ENCODE measurements at regions not wholly inside any gene's neighbourhood (a gene's known extent, or its start where the extent isn't known, plus 50 kb on each side); places are given as distances from the start of the nearest gene placed in this dataset.

DNA sequence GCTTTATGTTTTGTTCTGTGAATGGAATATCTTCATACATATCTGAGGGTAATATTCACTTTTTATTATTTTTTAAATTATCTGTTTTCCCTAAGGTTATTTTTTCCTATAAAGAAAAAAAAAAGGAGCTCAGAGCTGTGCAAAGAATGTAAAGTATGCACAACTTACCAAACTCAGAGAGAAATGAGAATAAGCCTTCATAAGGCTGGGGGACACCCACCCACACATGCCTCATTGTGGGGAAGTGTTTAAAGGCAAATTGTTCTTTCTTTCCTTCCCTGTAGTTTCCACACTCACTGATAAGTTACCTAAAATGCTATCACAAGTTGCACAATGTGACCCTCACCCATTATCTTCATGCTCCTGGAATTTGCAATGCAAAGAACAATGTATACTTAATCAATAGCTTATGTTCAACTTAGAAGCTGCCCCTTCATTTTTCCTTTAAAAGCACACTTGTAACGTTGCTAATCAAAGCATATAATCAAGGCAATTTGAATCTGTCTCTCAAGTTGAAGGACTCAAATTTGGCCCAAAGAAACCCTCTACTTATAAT, 108.1 kb downstream of the GNAT3 start:
- DNase-seq (ENCODE audit: low read depth in 4 of 4, low spot score in 3 of 4) = no peak

DNA sequence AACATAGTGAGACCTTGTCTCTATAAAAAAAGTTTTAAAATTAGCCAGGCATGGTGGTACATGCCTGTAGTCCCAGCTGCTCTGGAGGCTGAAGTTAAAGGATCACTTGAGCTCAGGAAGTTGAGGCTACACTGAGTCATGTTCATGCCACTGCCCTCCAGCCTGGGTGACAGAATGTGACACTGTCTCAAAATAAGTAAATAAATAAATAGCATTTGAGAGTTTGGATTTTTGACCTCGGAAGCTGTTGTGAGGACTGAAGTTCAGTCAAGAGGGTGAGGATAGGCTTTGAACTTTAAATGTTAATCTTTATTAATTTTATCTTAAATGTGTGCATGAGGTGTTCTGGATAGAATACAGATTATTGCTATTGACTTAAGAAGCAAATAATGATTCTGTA, 110.2 kb downstream of the GNAT3 start:
- DNase-seq (ENCODE audit: low read depth in 4 of 4, low spot score in 3 of 4) = no peak

DNA sequence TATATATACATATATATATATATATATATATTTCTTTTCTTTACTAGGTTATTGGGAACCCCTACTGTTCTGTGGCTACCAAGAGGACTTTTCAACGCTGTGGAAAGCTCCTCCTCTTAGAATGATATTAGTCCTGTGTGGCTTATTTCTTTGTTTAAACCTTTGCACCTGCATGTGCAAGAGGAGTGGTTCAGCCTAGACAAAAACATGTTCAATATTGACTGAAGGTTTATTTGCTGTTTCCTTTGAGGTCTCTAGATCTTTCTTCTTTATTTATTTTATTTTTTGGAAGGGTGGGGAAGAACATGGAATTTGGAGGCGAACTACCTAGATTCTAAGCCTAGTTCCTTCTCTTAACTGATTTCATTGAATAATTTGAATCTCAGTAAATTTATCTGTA, 118.1 kb downstream of the GNAT3 start:
- DNase-seq (ENCODE audit: low read depth in 4 of 4, low spot score in 3 of 4) = no peak

- DNase-seq (ENCODE audit: low read depth in 4 of 4, low spot score in 3 of 4) = no peak
Observed at GRCh38 chr7:80392229-80393169, 119.4 kb downstream of the GNAT3 start.

DNA sequence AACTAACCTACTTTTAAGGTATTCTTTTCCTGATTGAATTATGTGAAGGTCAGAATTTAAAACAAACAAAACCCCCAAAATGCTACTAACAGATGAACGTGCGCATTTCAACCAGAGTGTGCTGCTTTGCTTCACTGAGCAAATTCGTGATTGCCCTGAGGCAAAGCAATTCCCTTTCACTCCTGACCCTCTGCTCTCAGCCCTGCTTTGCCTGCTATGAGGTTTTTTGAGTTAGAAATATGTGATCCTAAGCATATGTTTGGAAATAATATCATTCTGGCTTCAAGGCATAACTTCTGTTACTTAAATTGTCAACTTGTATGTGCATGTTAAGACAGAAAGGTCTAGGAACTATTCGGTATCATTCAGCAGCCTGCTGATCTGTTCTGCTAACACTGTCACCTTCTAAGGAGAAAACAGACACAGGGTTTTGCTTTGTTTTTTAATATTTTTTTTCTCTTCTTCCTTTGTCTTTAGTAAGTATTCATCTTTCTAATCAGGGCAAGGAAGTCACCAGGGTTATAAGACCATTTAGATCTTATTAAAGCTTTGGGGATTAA, 124.2 kb downstream of the GNAT3 start:
- peak in 1 of 4 donors; percentile 39 for DNase-seq (ENCODE audit: low read depth in 4 of 4, low spot score in 3 of 4)

DNA sequence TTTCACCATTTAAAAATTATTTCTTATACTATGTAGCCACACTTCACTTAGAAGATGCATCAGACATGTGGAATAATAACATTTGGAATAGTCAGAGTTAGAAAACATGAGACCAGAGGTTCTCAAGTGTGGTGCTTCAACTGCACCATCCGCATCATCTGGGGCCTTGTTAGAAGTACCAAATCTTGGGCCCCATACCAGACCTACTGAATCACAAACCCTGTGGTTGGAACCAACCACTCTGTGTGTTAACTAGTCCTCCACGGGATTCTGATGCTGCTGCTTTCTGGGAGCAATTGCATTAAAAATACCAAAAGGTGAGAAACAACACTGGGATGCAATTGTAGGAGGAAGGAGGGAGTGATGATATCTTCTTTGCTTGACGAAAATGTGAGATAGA, 125.2 kb downstream of the GNAT3 start:
- DNase-seq (ENCODE audit: low read depth in 4 of 4, low spot score in 3 of 4) = no peak

- DNase-seq (ENCODE audit: low read depth in 4 of 4, low spot score in 3 of 4) = no peak
Observed at GRCh38 chr7:80385508-80385907, 126.4 kb downstream of the GNAT3 start.

DNA sequence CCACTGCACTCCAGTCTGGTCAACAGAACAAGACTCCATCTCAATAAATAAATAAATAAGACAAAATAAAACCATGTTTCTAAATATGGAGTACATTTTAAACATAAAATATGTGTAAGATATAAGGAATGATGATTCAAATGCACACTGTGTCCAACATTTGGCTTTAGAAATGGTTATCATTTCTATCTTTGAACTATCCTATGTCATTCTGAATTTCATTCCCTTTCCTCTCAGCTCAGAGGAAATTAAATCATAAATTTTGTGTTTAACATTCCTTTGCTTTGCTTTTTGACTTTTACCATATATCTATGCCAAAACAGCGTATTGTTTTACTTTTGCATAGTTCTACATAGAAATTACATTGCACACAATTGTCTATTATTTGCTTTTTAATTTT, 130.9 kb downstream of the GNAT3 start:
- no peak for DNase-seq (ENCODE audit: low read depth in 4 of 4, low spot score in 3 of 4)

DNA sequence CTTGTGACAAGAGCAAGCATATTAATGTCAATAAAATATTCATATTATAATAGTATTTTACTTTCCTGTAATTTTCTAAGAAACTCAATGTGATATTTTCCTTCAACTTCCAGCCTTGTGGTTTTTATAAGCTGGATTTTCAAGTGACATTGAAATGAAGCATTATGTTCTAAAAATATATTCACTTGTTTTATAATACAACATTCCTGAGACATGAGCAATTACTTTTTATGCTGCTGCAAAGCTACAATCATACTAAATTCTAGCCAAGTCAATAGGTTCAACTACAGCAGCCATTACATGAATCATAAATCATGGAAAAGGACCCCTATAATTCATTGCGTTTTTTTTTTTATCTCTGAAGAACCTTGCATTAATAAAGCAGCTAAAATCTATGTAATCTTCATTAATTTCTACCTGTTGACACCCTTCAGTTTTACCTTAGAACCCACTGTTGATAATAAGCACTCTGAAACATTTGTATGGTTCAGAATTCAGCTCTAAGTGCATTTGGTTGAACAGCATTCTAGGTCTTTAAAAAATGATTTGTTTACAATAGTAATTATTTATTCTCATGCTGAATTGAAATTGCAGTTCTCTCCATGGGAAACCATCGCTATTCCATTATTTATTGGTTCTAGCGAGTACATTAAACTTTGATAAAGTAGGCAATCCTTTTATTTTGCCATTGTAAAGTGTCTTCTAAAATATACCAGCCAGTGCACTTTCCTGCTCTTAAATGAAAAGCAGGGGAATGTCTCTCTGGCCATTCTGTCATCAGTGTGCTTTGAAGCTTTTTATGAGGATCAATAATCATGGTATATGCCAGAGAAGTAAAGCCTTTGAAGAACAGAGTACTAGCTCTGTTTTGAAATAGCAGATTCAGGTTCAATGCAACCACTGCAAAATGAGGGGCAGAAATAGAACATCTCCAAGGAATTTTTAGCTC, 132.6 kb downstream of the GNAT3 start:
- DNase-seq (ENCODE audit: low read depth in 4 of 4, low spot score in 3 of 4) = no peak

GRCh38 chr7:80374321-80374720, 137.5 kb downstream of the GNAT3 start:
- DNase-seq (ENCODE audit: low read depth in 4 of 4, low spot score in 3 of 4) = no peak

GRCh38 chr7:80373429-80374032, 138.3 kb downstream of the GNAT3 start:
- DNase-seq (ENCODE audit: low read depth in 4 of 4, low spot score in 3 of 4) = no peak

- no peak for DNase-seq (ENCODE audit: low read depth in 4 of 4, low spot score in 3 of 4)
Observed at GRCh38 chr7:80372415-80372814, 139.4 kb downstream of the GNAT3 start.

DNA sequence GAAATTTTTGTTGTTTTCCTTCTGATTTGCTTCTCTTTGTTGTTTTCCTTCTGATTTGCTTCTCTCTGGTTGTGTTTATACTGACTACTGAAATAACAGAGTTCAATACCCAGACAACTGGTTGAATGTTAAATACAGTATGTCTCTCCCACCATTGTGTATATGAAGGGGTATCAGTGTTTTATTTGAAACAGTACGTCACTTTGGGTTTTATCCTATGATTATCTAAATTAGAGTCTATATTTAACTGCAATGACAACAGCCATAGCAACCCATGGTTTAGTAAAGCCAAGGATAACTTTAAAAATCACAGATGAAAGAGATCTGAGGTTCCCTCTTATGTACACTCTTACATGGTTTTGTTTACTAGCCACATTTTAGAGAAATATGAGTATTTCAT, 141.3 kb downstream of the GNAT3 start:
- DNase-seq (ENCODE audit: low read depth in 4 of 4, low spot score in 3 of 4) = no peak

GRCh38 chr7:80369321-80369720, 142.5 kb downstream of the GNAT3 start:
- no peak for DNase-seq (ENCODE audit: low read depth in 4 of 4, low spot score in 3 of 4)

GRCh38 chr7:80362677-80363076, 149.2 kb downstream of the GNAT3 start:
- no peak for DNase-seq (ENCODE audit: low read depth in 4 of 4, low spot score in 3 of 4)

GRCh38 chr7:80362010-80362618, 149.8 kb downstream of the GNAT3 start:
- no peak for DNase-seq (ENCODE audit: low read depth in 4 of 4, low spot score in 3 of 4)

DNA sequence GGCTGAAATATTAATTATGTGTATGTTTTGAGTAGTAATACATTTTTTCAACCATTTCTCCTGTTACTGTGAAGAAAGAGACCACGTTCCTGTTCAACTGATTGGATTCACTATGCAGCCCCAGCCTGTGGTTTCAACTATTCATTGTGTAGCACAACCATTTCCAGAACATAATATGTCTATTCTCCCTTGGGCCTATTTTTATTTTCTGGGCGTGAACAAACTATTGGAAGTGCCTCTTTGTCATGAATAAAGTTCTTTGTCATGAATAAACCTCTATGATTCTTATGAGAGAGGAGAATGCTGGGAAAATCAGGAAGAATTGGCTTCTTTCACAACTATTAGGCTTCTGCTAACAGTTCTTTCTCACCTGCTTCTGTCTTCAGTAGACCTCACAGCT, 152.4 kb downstream of the GNAT3 start:
- no peak for DNase-seq (ENCODE audit: low read depth in 4 of 4, low spot score in 3 of 4)

DNA sequence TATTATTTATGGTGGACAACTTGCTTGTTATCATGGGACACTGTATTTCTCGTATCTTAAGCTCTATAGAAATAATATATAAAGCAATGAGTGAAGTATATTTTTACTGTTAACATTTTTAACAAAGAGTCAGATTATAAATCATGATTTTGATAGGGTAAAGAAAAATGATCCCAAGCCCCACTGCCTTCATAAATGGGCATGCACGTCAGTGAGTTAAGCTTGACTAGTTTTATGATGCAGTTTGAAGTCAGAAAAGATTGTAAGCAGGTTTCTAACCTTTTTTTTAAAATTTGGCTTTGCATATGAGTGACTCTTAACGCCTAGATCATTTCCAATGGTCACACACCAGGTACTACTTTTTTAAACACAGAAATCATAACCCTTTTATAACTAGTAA, 152.8 kb downstream of the GNAT3 start:
- no peak for DNase-seq (ENCODE audit: low read depth in 4 of 4, low spot score in 3 of 4)

DNA sequence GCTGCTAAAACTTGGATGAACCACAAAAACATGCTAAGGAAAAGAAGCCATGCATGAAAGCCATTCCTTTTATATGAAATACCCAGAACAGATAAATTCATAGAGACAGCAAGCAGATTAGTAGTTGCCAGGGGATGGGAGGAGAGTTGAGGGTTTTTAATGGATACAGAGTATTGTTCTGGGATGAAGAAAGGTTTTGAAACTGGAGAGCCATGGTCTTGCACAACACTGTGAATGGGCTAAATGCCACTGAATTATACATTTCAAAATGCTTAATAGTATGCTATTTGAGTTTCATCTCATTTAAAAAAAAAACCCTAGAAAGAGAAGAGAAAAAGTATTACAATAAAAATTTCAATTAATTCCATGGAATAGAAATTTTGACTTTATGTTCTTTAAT, 154.3 kb downstream of the GNAT3 start:
- no peak for DNase-seq (ENCODE audit: low read depth in 4 of 4, low spot score in 3 of 4)

GRCh38 chr7:80350430-80350829, 161.4 kb downstream of the GNAT3 start:
- no peak for DNase-seq (ENCODE audit: low read depth in 4 of 4, low spot score in 3 of 4)

Data from left renal pelvis (tissue), 4 donors.